ENCODE measurements at regions not wholly inside any gene's neighbourhood (a gene's known extent, or its start where the extent isn't known, plus 50 kb on each side); places are given as distances from the start of the nearest gene placed in this dataset.

DNA sequence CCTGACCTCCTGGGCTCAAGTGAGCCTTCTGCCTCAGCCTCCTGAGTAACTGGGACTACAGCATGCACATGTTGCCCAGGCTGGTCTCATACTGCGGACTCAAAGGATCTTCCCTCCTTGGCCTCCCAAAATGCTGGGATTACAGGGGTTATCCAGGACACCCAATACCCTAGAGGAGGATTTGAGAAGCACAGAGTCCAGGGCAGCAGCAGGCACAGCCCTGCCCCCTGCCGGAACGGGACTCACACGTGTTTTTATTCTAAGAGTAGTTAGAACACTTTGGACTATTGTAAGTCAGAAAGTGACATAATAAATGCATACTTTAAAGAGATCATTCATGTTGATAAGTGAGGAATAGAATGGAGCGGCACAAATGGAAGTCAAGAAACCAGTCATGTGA is 80.2 kb downstream of the C6orf118 start:
- DNase-seq = no peak

DNA sequence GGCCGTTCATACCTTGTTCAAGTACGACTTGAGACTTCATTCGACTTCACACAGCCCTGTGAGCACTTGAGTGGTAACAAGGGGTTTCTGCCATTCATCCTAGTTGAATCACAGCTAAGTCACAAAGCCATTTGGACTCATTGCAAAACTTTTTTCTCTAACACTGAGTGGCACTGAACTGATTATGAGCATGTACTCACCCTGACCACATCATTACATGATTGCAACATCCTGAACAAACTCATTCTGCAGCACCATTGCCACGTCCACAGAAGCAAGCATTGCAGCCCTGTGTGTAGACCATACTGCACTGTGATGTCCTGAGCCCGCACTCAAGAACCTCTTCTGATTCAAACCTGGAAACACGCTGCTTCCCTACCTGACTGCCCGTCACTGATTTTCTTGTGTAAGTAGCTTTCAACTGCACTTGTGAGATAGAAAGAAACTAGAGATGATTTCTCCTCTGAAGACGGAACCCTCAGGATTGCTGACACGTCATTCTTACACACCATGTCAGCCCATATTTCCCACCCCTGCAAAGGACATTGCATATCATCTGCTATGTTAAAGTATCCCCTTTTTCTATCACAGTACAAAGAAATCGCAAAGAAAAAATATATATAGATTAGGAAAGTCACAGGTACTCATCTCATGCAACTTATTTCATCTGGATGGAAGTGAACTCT is 81.6 kb downstream of the C6orf118 start:
- DNase-seq = no peak

DNA sequence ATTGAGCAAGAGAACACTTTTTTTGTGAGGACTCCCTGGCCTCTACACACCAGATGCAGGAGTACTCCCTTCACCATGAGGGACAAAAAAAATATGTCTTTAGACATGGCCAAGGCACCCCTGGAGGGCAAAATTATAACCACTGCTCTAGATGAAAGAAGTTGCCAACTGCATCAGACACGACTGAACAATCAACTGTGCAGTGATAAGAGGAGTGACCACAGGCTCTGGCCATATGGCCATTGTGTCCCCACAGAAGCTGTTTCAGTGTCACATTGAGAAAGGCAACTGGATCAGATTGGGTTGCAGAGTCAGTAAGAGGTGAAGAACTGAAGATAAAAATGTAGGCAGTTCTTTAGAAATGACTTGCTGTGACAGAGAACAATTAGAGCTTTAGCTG is 85.7 kb downstream of the C6orf118 start:
- no peak for DNase-seq

DNA sequence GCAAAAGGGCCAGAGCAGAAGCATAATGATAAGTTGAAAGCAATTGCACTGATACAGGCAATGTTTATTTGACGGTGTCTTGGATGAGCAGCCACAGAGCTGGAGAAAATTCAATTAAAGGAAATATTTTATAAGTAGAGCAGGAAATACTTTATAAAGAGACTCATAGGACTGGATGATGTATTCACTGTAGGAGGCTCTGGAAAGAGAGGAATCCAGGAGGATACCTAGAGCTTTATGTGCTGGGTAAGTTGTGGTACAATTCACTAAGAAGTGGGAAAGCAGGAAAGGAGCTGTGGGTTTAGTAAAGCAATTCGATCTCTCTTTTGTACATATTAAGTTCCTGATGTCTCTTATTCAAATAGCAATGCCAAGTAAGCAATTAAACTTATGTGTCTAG is 86.3 kb downstream of the C6orf118 start:
- DNase-seq = no peak

DNA sequence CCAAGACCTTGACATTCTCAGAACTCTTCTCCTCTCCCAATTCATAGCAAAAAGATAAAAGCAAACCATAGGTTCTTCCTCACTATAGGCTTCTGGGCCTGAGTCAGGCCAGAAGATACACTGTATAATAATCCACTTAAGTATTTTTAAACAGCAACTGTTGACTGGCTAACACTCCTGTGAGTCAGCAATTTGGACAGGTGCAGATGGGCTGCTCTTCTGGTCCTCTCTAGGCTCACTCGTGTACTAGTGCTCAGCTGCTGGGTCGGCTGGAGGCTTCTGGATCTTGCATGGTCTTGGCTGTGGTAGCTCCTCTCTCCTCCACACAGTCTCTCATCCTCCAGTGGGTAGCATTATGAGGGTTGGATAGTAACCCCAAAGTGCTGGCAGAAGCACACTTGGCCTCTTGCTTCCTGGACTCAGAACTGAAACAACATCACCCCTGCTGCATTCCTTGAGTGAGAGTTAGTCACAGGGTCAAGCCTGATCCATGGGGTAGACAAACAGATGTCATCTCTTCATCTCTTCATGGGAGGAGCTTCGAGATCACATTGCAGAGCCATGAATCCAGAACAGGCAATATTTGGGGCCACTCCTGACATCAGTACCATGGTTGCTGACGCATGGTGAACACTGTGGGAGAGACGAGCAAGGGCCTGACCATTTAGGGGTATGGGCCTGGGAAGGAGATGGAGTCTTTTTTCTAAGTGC is 86.9 kb downstream of the C6orf118 start:
- no peak for DNase-seq

DNA sequence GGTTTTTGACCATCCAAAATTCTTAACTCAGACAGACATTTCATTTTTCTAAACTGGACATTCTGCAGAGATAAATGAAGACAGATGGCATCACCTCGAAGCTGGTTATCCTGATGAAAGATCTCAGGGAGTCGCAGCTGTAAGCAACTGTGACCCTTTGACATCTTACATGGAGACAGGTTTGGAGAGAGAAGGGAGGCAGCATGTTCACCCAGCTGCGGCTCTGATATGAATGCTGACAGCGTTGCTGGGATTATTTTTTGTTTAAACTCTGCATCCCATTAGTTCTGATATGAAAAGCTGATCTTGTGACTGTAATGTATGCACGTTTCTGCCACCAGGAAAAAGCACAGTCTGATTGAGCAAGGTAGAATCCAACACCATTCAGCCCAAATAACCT is 89.4 kb downstream of the C6orf118 start:
- DNase-seq = no peak

DNA sequence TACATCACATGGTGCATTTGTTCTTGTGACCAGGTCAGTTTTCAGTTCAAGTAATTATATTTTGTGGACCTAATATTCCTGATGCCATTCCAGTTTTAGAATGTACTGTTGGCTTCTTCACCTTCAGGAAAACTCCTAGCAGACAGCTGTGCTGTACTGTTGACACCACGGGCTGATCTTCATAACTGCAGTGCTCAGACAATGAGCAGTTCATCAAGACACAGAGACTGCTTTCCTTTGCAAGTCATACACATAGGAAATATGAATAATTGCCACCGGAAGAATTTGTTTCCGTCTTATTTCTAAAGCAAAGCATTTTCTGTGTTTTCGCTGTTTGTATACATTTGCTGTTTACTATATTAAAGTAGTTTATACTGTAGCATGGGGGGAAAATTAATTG is 89.8 kb downstream of the C6orf118 start:
- DNase-seq = no peak

DNA sequence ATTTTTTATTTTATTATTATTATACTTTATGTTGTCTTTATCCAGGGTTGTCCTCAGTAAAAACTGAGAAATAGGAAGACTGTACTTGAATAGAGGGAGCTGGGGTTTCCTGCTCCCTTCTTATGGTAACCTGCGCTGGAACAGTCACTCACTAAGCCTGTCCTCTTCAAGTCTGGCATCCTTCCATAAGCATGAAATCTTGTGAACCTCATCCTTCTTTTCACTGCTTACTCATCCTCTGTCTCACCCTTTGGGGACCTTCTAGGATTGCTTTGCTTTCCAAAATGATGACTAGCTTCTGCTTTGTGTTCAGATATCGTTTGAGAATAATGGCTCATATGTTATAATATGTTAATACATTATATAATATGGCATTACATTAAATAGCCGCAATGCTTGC is 90.6 kb downstream of the C6orf118 start:
- no peak for DNase-seq

DNA sequence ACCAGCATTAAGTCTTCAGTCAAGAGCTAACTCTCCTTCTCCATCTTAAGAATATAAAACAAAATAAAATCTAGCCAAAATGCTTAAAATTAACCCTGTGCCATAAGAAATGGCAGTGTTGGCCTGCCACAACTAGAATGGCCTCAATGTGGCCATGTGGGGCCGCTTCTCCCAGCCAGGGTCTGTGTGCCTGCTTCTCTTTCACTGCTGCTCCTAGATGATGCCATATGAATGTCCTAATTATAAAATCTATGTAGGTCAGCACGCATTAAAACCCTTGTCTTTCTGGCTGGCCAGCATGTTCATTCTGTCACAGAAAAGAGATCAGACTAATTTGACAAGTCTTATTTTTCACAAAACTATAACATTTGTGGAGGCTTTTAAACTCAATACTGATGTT is 102.6 kb downstream of the C6orf118 start:
- no peak for DNase-seq

DNA sequence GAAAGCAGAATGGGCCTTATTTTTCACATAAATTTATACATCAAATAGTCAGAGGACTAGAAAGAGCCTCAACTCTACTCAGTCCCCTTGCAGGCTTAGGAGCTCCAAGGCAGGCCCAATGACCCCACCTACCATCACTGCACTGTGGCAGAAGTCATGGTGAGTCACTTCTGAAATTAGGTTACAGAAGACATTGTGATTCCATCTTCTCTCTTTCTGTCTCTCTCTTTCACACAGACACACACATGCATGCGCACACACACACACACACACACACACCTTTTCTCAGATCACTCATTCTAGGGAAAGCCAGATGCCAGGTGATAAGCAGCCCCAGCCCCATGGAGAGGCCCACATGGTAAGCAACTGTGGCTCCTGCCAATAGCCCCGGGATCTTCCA is 103.8 kb downstream of the C6orf118 start:
- no peak for DNase-seq

DNA sequence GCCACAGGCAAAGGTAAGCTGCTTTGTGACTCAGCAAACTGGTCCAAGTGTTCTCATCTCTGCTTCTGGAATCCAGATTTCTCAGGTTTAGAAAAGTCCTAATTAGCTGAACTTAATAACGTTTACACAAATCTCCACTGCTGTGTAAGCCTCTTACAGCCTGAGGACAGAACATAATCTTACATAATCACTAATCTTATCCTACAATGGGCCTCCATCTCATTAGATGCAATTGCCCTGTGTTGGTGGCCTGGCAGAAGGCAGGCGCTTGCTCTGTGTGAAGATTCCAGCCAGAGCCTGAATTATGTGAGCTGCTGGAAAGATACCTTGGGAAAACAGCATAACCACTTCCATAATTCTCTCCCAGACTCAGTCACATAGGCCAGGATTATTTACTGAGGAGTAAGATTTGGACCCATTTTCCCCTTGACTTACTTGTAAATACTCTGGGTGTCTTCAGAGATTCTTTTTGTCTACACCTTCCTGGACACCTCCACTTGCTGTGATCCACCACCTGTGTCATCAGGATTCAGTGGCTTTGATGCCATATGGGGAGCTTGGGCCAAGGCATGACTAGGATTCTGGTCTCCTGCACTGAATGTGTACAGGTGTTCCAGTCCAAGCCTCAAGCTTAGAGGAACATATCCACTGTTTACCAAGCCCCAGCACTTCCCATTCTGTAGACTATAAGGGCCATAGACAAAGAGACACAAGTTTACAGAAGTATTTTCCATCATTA is 104.4 kb downstream of the C6orf118 start:
- DNase-seq = no peak

DNA sequence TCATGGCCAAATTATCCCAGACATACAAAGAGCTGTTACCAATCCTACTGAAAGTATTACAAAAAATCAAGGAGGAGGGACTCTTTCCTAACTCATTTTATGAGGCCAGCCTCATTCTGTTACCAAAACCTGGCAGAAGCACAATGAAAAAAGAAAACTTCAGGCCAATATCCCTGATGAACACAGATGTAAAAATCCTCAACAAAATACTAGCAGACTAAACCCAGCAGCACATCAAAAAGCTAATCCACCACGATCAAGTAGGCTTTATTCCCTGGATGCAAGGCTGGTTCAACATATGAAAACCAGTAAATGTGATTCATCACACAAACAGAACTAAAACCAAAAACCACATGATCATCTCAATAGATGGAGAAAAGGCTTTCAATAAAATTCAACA is 109.2 kb downstream of the C6orf118 start:
- no peak for DNase-seq

DNA sequence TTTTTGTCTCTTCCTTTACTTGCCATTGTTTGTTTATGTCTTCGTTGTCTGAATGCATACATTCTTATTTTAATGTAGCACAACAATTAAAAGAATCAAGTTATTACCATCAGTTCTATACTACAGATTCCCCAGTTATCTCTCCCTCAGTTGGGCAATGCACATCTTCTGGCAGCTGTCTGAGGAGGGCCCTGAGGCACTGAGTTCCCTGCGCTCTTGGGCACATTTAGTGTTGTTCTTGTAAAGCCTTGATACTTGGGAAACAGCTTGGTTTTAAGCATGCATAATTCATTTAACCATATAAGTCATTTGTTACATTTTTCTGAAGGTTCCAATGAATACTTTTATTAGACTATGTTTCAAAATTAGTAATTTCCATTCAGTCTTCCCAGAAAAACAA is 117.9 kb downstream of the C6orf118 start:
- DNase-seq = no peak

DNA sequence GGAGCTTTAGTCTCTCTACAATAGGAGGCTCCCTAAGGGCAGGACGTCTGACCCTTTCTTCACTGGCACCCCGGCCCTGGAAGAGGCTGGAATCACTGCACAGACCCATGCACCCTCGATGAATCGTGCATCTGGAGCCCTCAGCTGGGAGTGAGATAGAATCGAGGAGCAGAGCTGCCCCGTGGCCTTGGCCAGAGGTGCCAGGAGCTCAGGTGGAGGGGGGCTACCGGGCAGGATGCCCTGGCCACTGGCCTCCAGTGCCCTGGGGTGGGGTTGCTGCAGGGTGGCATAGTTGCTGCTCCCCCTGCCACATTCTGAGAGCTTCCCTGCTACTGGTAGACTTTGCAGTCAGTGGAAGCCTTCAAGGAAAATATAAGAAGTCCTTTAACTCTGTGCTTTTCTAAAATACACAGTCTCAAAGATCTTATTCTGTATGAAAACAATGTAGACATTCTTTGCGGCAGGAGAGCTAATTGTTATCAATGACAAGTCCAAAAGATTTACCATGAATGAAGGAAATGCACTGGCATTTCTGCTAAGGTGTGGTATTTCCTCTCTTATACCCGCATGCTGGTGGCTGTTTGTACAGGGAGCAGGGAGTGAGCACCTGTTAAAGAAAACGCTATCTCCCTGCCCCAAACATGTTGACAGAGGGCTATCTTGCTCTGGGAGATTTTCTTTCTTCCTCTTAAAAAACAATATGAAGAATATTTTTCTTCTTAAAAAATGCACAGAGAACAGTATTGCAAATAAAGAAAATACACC is 122.8 kb downstream of the C6orf118 start:
- DNase-seq = no peak

DNA sequence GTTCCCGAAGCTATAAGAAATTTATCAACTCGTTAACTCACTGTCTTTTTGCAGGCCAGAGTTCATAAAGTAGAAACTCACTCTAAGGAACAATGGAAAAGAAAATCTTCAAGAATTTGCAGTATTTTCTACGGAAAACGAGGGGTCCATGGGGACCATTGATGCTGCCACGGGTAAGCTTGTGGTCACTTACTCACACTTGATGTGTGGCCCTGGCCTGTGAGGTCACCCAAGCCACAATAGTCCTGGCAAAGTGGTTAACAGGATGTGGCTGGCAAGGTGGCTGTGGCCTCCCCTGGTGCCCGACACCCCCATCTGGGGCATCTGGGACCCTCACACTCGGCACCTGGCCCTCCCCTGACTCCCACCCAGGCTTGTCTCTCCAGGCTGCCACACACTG is 123.4 kb downstream of the C6orf118 start:
- no peak for DNase-seq

DNA sequence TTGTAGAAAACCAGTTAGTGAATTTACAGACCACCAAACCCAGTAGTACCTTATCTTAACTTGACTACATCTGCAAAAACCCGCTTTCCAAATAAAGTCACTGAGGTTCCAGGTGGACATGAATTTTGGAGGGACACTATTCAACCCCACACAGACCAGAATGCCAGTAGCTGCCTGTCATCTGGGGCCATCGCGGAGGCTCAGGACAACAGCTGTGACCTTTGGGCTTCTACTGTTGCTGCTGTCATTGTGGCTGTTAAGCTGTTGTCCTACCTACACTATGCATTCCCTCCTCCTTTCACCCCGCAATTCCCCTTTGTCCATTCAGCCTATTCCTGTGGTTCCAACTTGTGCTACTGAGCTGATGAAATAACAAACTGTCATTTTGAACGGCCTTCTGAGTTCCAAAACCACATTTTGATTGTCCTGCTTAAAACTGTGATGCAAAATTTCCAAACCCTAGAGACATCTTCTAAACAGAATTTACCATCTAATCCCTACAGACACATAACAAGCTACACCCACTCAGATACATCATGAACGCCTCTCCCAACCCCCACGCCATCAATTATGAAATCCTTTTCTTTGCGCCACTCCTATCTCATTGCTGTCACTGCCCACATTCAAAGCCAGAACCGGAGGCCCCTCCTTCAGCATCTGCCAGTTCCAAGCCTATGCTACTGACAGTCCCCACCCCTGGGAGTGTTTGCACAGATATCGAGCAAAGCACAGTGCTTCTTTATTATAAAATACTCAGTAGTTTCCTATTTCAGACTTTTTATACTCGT is 125.0 kb downstream of the C6orf118 start:
- DNase-seq = no peak

DNA sequence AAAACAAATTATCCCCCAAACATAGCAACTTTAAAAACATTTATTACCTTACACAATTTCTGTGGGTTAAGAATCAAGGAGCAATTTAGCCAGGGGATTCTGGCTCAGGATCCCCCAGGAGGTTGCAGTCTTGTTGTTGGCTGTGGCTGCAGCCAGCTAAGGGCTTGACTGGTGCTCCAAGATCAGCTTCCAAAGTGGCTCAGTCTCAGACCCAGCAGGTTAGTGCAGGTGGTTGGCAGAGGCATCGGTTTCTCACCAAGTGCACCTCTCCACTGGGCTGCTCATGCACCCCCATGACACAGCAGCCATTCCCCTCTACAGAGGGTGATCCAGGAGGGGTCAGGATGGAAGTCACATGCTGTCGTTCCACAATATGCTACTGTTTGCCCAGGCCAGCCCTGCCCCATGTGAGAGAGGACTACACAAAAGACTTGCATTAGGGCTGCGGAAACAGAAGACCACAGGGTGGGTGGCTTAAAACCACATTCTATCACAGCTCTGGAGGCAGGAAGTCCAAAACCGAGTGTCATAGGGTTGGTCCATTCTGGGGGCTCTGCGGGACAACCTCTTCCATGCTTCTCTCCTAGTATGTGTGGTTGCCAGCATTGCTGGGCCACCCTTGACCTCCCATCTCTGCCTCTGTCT is 125.8 kb downstream of the C6orf118 start:
- DNase-seq = no peak

DNA sequence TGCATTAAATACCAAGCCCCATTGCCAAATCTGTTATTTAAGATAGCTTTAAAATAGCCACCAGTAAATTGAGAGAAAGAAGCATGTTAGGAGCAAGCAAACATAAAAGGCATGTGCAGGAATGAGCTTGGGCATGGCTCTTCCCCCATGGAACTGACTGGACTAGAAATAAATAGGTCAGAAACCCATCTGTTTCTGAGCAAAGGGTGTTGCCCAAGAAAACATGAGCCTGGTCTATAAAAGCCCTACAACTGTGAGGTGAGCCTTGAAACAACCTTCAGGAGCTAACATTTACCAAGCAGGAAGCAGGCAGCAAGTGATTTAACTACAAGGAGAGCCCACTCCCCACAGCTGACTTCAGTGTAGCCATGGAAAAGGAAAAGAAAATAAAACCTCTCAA is 126.3 kb downstream of the C6orf118 start:
- DNase-seq = no peak

DNA sequence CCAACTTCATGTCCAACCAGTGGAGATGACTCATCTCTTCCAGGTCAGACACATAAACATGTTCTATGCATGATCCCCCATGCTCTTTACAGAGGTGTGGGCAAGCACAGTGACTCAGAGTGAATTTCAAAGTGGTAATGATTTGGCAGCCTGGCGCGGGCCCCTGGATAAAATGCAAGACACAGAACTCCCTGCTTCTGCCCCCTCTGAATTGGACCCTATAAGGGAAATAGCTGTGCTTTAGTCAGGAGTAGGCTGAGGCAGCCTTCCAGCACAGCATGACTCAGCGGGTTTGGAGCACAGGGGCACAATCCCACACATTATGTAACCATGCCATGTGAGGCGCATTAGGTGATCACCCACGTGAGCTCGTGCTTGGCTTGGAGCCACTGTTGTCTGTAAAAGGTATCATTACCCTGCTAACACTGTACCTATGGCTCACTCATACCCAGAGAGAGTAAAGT is 127.4 kb downstream of the C6orf118 start:
- no peak for DNase-seq

DNA sequence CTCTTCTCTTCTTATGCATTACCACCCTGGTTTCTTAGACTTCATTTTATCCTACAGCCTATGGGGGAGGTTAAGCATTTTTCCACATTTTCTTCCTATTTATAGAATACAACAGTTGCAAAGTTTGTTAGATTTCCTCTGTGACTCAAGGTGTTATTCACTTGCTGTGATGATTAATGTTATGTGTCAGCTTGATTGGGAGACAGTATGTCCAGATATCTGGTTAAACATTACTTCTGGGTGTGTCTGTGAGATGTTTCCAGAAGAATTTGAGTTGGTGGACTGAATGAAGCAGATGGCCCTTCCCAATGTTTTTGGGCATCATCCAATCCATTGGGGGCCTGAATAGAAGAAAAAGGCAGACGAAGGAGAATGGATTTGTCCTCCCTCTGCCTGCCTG is 131.3 kb downstream of the C6orf118 start:
- no peak for DNase-seq

DNA sequence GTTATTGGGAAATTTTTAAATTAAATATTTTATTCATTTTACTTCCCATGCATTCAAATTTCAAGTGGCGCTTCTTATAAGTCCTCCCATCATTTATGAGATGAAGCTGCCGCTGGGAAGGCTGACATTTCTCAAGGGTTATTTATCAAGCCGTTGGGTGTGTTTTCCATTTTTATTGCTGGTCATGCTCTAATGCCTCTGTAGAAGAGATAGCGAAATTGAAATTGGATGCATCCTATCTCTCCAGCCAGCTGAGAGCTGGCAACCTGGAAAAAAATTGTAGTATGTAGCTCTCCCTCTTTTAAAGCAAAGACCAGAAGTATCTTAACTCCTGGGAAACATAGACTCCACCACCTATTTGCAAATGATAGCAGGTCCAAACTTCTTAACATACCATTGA is 135.9 kb downstream of the C6orf118 start:
- no peak for DNase-seq
